ENCODE measurements at regions not wholly inside any gene's neighbourhood (a gene's known extent, or its start where the extent isn't known, plus 50 kb on each side); places are given as distances from the start of the nearest gene placed in this dataset.

DNA sequence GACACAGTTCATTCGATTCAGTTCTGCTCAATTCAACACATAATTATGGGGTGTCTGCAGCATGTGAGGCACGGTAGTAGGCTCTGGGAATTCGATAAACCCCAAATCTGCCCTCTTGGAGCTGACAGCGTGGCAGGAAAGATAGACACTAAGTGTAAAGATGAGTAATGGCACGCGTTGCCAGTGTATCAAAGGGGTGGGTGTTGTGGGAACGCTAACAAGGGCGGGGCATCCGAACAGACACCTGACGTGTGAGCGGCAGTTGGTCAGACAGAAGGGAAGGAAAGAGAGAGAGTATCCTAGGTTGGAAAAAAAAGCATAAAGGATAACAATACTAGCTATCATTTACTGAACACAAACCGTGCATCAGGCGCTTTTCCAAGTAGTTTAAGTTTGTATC lies 125.7 kb upstream of the HAAO start:
- no peak overlapping the region for H3K4me3 ChIP-seq
- H3K9me3 ChIP-seq, result no peaks in the 10 kb centered on the region
- TF ChIP-seq, protein P1, sequence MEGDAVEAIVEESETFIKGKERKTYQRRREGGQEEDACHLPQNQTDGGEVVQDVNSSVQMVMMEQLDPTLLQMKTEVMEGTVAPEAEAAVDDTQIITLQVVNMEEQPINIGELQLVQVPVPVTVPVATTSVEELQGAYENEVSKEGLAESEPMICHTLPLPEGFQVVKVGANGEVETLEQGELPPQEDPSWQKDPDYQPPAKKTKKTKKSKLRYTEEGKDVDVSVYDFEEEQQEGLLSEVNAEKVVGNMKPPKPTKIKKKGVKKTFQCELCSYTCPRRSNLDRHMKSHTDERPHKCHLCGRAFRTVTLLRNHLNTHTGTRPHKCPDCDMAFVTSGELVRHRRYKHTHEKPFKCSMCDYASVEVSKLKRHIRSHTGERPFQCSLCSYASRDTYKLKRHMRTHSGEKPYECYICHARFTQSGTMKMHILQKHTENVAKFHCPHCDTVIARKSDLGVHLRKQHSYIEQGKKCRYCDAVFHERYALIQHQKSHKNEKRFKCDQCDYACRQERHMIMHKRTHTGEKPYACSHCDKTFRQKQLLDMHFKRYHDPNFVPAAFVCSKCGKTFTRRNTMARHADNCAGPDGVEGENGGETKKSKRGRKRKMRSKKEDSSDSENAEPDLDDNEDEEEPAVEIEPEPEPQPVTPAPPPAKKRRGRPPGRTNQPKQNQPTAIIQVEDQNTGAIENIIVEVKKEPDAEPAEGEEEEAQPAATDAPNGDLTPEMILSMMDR (IDR thresholded peaks at IDR 0.05 in 4 of 5, conservative IDR thresholded peaks at IDR 0.05 in 1 of 5), result no peak
- TF ChIP-seq POLR2A (IDR thresholded peaks at IDR 0.05), result no peak
- ATAC-seq (no peak), DNase-seq (no peak)
- H3K4me1 ChIP-seq, result peaks cover 6 to 12% of the 10 kb centered on the region in 2 donors
- no peaks in the 10 kb centered on the region for H3K36me3 ChIP-seq
- H3K27ac ChIP-seq, result peak overlapping the region in 1 of 4 donors; percentile 50
- in situ Hi-C loops (cut with MboI; ENCODE audit: low sequenced_read_pairs in 4 of 4) (no loop called here), intact Hi-C loops (cut with DNase I; ENCODE audit: low total_unique reads) (no loop called here)
- no peaks in the 10 kb centered on the region for H3K27me3 ChIP-seq

DNA sequence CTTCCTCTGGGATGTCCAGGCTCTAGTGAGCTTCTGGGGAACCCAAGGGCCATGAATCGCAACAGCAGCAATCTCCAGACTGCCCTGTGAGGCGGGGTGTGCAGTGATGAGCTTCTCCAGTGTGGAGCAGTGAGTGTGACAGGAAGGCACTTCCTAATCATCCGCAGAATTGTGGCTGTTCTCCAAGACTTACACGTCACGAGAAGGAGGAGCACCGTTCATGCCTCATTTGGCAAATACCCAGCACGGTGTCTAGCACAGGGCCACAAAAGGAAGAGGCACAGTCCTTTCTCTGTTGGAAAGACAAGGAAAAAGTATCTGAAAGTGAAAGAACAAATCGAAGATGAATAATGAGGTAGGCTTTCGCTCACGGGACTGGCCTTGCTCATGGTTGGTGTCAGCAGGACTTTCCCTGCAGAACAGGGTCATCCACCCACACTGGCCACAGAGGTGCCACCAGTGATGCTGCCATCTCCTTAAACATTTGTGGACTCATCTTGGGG lies 125.1 kb upstream of the HAAO start:
- Histone ChIP-seq H3K36me3 (no peaks in the 10 kb centered on the region), H3K9me3 (no peaks in the 10 kb centered on the region), H3K27me3 (no peaks in the 10 kb centered on the region), H3K27ac (peak overlapping the region in 1 of 4 donors; percentile 50), H3K4me3 (no peak overlapping the region), H3K4me1 (peaks cover under 1 to 8% of the 10 kb centered on the region in 2 donors)
- DNase-seq, result peak in 1 of 2 donors; percentile 46
- in situ Hi-C loops (cut with MboI; ENCODE audit: low sequenced_read_pairs in 4 of 4), result no loop called here
- intact Hi-C loops (cut with DNase I; ENCODE audit: low total_unique reads), result no loop called here
- ATAC-seq, result peak; percentile 60 to 65
- TF ChIP-seq POLR2A (IDR thresholded peaks at IDR 0.05), result no peak
- TF ChIP-seq, protein P1 (IDR thresholded peaks at IDR 0.05 in 4 of 5, conservative IDR thresholded peaks at IDR 0.05 in 1 of 5), result no peak

DNA sequence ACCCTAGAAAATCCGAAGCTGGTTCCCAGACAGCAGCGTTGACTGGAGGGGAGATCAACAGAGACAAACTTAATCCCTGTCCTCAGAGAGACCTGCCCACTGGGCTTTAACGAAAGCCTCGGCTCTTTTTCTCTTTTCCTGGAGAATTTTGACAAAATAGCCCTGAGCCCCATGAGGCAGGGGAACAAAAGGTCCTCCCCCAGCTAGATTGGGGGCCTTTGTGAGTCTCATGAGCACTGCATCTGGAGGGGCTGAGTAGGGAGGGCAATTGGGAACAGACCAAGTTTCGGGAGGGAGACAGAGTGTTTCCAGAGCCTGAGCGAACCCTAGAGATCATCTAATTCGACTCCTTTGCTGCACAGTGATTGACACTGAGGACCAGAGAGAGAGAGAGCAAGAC lies 123.9 kb upstream of the HAAO start:
- no peaks in the 10 kb centered on the region for H3K27me3 ChIP-seq
- H3K4me1 ChIP-seq, result peaks cover 0 to 7% of the 10 kb centered on the region in 2 donors
- in situ Hi-C loops (cut with MboI; ENCODE audit: low sequenced_read_pairs in 4 of 4), result no loop called here
- H3K36me3 ChIP-seq, result no peaks in the 10 kb centered on the region
- no peak overlapping the region for H3K4me3 ChIP-seq
- H3K9me3 ChIP-seq, result no peaks in the 10 kb centered on the region
- no peak for DNase-seq
- TF ChIP-seq POLR2A (IDR thresholded peaks at IDR 0.05), result no peak
- TF ChIP-seq, protein P1 (IDR thresholded peaks at IDR 0.05 in 4 of 5, conservative IDR thresholded peaks at IDR 0.05 in 1 of 5), result no peak
- H3K27ac ChIP-seq, result no peak overlapping the region
- ATAC-seq, result no peak
- intact Hi-C loops (cut with DNase I; ENCODE audit: low total_unique reads), result no loop called here

DNA sequence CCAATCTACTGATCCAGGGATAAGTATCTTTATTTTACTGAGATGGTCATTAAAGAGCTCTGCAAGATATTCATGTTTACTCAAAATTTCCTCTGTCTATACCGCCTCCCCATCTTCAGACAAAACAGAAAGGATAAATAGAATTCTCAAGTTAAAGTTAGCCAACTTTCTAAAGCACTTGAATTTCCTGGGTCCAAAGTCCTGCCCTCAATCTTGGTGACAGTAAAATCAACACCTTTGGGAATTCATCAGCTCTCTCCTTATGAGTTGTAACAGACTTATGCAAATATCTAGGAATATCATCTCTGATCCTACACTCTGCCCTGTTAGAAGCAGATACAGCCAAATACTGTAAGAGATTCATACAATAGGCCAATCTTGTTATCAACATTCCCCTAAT lies 122.5 kb upstream of the HAAO start:
- DNase-seq (no peak), ATAC-seq (no peak)
- H3K4me3 ChIP-seq, result no peak overlapping the region
- no peaks in the 10 kb centered on the region for H3K9me3 ChIP-seq
- in situ Hi-C loops (cut with MboI; ENCODE audit: low sequenced_read_pairs in 4 of 4), result no loop called here
- intact Hi-C loops (cut with DNase I; ENCODE audit: low total_unique reads), result no loop called here
- H3K36me3 ChIP-seq, result no peaks in the 10 kb centered on the region
- H3K27ac ChIP-seq, result peak overlapping the region in 1 of 4 donors; percentile 0
- TF ChIP-seq POLR2A (IDR thresholded peaks at IDR 0.05), result no peak
- TF ChIP-seq, protein P1 (IDR thresholded peaks at IDR 0.05 in 4 of 5, conservative IDR thresholded peaks at IDR 0.05 in 1 of 5), result no peak
- H3K27me3 ChIP-seq, result no peaks in the 10 kb centered on the region
- peaks cover 0 to 7% of the 10 kb centered on the region in 2 donors for H3K4me1 ChIP-seq

DNA sequence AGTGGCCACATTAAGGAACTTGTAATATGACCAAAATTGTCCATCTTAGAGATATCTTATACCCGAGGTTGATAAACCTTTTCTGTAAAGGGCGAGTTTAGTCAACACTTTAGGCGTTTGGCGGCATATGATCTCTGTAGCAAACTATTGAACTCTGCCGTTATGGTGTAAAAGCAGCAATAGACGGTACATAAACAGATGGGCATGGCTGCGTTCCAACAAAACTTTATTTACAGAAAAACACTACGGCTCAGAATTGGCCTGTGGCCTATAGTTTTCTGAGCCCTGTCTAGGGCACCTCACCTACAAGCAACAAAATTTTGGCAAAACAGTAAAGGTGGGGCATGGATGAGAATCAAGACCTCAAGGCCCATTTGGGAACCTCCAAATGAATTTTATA lies 121.9 kb upstream of the HAAO start:
- H3K27ac ChIP-seq, result peak overlapping the region in 1 of 4 donors; percentile 2
- in situ Hi-C loops (cut with MboI; ENCODE audit: low sequenced_read_pairs in 4 of 4) (no loop called here), intact Hi-C loops (cut with DNase I; ENCODE audit: low total_unique reads) (no loop called here)
- TF ChIP-seq, protein P1 (IDR thresholded peaks at IDR 0.05 in 4 of 5, conservative IDR thresholded peaks at IDR 0.05 in 1 of 5), result no peak
- TF ChIP-seq POLR2A (IDR thresholded peaks at IDR 0.05), result no peak
- no peak for DNase-seq
- H3K36me3 ChIP-seq, result no peaks in the 10 kb centered on the region
- H3K9me3 ChIP-seq, result no peaks in the 10 kb centered on the region
- no peak for ATAC-seq
- no peak overlapping the region for H3K4me3 ChIP-seq
- peaks cover 0 to 7% of the 10 kb centered on the region in 2 donors for H3K4me1 ChIP-seq
- no peaks in the 10 kb centered on the region for H3K27me3 ChIP-seq

Data from gastrocnemius medialis (tissue), 4 donors.